ENCODE measurements at regions not wholly inside any gene's neighbourhood (a gene's known extent, or its start where the extent isn't known, plus 50 kb on each side); places are given as distances from the start of the nearest gene placed in this dataset.

DNA sequence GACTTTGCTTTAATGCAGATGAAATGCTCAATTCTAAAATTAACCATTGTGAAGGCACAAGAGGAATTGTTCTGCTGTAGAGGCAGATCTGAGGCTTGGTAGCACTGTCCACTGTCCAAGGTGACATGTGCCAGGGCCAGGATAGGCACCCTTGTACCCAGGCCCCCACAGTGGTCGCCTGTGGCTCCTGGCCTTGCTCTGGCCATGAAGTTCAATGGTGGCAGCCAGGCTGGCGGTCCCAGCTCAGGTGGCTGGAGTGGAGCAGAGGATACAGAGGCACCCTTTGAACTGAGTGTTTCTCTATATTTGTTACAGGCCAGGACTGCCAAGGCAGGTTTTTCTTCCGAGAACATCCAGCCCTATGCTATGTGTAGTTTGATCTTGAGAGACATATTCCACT, 102.6 kb downstream of the PTGS2 start:
- H3K4me3 Mint-ChIP-seq: no peak overlapping the region
- TF ChIP-seq, protein P1, sequence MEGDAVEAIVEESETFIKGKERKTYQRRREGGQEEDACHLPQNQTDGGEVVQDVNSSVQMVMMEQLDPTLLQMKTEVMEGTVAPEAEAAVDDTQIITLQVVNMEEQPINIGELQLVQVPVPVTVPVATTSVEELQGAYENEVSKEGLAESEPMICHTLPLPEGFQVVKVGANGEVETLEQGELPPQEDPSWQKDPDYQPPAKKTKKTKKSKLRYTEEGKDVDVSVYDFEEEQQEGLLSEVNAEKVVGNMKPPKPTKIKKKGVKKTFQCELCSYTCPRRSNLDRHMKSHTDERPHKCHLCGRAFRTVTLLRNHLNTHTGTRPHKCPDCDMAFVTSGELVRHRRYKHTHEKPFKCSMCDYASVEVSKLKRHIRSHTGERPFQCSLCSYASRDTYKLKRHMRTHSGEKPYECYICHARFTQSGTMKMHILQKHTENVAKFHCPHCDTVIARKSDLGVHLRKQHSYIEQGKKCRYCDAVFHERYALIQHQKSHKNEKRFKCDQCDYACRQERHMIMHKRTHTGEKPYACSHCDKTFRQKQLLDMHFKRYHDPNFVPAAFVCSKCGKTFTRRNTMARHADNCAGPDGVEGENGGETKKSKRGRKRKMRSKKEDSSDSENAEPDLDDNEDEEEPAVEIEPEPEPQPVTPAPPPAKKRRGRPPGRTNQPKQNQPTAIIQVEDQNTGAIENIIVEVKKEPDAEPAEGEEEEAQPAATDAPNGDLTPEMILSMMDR (conservative IDR thresholded peaks at IDR 0.05): no peak
- no peaks in the 10 kb centered on the region for H3K9me3 Mint-ChIP-seq
- no peak for DNase-seq (ENCODE audit: extremely low spot score, unreplicated experiment)
- no peaks in the 10 kb centered on the region for H3K36me3 Mint-ChIP-seq
- no peak overlapping the region for H3K27ac Mint-ChIP-seq
- no peaks in the 10 kb centered on the region for H3K4me1 Mint-ChIP-seq (ENCODE audit: unreplicated experiment)
- H3K27me3 Mint-ChIP-seq: no peaks in the 10 kb centered on the region

DNA sequence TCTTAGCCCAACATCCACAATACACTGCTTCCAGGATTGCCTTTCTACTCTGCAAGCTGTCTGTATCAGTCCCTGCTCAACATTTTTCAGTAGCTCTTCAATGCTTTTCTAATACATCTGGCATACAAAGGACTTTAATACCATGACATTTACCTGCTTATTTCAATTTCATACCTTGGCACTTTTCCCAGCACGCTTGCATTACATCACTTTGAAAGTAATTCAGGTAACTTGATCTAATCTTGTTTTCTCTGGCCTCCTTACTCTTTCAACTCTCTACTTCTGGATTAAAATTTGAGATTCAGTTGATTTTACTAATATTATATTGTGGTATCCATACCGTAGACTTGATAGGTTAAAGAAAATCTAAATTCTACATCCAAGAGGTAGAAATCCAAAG, 103.0 kb downstream of the PTGS2 start:
- no peak overlapping the region for H3K27ac Mint-ChIP-seq
- no peaks in the 10 kb centered on the region for H3K9me3 Mint-ChIP-seq
- H3K36me3 Mint-ChIP-seq: no peaks in the 10 kb centered on the region
- no peak for DNase-seq (ENCODE audit: extremely low spot score, unreplicated experiment)
- TF ChIP-seq, protein P1 (conservative IDR thresholded peaks at IDR 0.05): no peak
- no peaks in the 10 kb centered on the region for H3K4me1 Mint-ChIP-seq (ENCODE audit: unreplicated experiment)
- no peak overlapping the region for H3K4me3 Mint-ChIP-seq
- no peaks in the 10 kb centered on the region for H3K27me3 Mint-ChIP-seq

DNA sequence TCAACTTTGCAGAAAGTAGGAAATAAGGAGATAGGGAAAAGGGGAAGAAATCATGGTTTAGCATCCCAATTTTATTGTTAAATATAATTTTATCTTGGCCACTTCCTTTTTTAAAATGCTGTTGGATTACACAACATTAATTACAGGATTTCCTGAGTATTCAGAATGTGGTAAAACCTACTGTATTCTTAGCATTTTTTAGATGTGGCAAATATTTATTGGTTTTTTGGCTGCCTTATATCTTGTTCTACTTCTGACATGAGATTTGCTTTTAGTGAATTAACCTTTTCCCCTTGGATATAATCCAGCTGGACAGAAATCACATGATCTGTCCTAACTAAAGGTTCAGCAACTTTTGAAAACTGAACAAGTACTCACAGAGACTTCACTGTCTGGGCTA, 104.9 kb downstream of the PTGS2 start:
- no peak for DNase-seq (ENCODE audit: extremely low spot score, unreplicated experiment)
- TF ChIP-seq, protein P1 (conservative IDR thresholded peaks at IDR 0.05): no peak
- Mint-ChIP-seq H3K36me3 (no peaks in the 10 kb centered on the region), H3K4me3 (no peak overlapping the region), H3K9me3 (no peaks in the 10 kb centered on the region), H3K27me3 (no peaks in the 10 kb centered on the region), H3K27ac (no peak overlapping the region), H3K4me1 (ENCODE audit: unreplicated experiment) (no peaks in the 10 kb centered on the region)

DNA sequence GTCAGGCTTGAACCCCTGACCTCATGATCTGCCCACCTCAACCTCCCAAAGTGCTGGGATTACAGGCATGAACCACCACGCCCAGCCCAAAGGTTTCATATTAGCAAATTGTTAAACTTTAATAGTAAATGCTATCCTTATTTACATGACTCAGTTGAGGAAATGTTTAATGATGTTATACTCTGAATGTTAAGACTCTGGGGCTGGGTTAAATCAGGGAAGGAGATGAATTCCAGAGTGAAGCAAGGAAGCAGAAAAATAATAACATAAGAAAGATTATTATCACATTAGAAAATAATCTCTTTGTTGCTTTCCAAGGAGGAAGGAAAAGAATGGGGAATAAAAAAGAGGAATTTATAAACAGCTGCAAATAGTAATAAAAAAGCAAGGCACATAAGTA, 105.3 kb downstream of the PTGS2 start:
- Mint-ChIP-seq H3K4me1 (ENCODE audit: unreplicated experiment) (no peaks in the 10 kb centered on the region), H3K36me3 (no peaks in the 10 kb centered on the region), H3K9me3 (no peaks in the 10 kb centered on the region), H3K27me3 (no peaks in the 10 kb centered on the region), H3K27ac (no peak overlapping the region), H3K4me3 (no peak overlapping the region)
- no peak for DNase-seq (ENCODE audit: extremely low spot score, unreplicated experiment)
- TF ChIP-seq, protein P1 (conservative IDR thresholded peaks at IDR 0.05): no peak

DNA sequence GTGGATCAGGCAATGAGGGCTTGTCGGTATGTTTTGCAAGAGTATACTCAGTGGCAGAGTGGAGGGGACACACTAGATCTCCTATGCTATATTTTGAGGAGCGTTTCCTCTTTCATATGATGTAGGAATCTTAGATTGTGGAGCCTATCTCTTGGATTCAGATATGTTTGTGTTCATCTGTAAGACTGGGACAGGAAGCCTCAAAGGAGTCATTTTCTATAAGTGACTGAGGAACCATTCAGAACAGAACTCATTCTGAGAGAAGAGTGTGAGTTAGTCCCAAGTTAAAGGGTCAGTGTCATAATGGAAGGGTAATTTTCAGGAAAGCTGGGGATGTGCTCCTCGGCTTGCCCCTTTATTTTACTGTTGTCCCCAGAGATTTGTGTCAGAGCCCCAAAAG, 107.7 kb downstream of the PTGS2 start:
- no peaks in the 10 kb centered on the region for H3K27me3 Mint-ChIP-seq

More for the DNA sequence above, 107.7 kb downstream of the PTGS2 start:
- Mint-ChIP-seq H3K4me3 (no peak overlapping the region), H3K4me1 (ENCODE audit: unreplicated experiment) (no peaks in the 10 kb centered on the region), H3K27ac (no peak overlapping the region), H3K36me3 (no peaks in the 10 kb centered on the region), H3K9me3 (no peaks in the 10 kb centered on the region)
- no peak for DNase-seq (ENCODE audit: extremely low spot score, unreplicated experiment)
- TF ChIP-seq, protein P1 (conservative IDR thresholded peaks at IDR 0.05): no peak

All from type B pancreatic cell (in vitro differentiated cells).